SHP77 treated with DMSO at 0.1 percent for 48 hours (cell line): ENCODE measurements at regions not wholly inside any gene's neighbourhood (a gene's known extent, or its start where the extent isn't known, plus 50 kb on each side); places are given as distances from the start of the nearest gene placed in this dataset.

ENCODE experiments used
- DNase-seq: peaks from one replicate; lab custom pipeline; 2025; lab: John Stamatoyannopoulos, UW

DNA sequence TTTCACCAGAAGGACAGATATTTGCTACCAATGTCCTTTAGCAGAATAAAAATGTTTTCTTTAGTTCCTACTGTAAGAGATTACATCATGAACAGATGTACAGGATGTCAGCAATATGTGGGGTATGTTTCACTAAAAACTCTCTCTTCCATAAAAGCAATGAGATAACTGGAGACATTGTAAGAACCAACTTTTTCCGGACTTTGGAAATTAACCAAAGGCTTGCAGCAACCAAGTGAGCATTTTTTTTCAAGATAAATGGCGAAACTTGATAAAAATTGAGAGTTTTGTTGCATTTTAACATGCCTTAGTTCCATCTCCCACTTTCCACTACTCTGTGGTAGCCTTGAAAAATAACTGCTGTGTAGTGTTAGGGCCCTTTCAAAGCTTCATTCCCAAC is 429.8 kb upstream of the CDH2 start:
- no peak for DNase-seq

DNA sequence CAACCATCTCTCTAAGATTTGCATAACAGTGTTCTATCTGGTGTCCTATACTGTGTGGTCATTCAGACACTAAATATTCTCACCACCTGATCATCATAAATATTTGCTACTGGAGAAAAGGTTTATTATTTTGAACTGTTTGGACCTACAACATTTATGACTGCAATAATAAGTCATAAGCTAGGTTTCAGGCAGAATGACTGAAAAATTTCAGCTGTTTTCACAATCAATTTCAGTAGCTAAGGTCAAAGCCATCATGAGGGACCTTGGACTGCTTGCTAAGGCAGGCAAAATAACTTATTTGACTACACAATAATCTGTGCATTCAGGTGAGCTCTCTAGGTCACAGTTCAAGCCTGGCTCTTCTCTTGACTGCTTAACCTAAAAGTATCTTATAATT is 425.5 kb upstream of the CDH2 start:
- DNase-seq: no peak

DNA sequence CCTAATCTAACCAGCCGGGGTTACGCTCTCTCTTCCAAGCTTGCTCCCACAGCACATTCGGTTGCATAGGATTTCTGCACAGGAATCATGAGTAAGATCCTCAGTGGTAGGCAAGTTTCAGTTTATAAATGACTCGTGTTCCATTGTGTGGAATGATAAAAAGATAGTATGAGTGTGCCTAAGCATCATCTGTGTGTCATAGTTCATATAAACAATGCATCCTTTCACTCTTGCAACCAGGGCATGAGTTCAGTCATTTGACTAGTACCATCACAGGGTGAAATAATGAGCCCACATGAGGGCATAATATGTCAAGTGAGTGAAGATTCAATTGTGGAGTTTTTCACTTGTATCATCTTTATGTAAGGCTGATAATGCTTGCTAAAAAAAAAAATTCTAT is 417.1 kb upstream of the CDH2 start:
- DNase-seq: no peak

DNA sequence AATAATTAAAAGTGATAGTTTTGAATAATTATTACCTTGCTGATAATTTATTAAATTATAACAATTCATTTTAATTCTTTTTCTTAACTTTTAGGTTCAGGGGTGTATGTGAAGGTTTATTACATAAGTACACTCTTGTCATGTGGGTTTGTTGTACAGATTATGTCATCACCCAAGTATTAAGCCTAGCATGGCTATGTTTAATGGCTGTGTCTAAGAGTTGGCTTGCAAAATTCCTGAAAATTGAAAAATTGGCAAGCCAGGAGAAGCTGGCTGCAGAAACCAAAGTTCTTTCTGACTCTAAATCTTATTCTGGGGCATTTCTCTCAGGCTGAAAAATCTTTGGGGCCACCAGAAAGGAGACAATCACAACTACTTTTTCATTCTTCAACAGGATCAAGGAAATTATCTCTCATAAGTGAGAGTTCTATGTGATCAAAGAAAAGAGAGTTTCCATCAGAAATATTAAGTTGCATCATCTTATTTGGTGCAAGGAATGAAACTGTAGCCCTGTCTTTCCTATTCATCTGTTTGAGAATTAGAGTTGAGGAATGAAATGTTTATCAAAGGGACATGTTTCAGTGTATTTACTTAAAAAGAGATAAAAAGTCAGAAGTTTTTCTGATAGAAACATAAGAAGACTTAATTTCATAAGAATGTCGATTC is 412.1 kb upstream of the CDH2 start:
- no peak for DNase-seq

DNA sequence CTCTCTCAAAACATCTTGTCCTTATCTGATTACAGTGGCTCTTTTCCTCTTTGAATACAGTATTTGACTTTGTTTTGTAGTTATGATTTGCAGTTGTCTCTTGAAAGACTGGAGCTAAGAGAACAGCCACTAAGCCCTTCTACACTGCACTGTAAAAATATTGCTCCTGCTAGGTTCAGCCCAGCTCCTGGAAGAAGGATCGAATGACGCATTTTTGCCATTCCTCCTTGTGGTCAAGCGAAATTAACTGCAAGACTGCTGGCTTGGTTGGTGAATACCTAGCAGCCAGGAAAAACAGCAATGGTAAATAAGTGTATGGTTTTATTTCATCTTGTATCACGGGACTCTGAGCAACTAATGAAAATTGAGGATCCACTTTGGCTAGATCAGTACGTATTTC is 407.8 kb upstream of the CDH2 start:
- DNase-seq: no peak

DNA sequence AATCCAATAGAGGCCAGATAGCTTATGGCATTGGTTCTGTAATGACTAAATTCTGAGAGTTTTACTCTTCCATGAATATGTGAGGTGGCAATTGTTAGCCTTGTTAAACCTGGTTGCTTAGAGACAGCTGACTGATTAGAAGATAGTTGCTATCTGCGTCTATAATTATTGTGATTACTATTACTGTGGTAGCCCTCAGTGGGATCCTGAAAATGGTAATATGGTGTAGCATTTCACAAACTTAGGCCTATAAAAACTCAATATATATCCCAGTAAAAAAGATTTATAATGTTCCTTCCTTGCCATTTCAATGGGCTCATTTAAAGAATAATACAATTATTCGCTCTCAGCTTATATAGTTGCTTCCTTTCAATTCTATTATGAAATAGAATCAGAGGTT is 405.8 kb upstream of the CDH2 start:
- no peak for DNase-seq

DNA sequence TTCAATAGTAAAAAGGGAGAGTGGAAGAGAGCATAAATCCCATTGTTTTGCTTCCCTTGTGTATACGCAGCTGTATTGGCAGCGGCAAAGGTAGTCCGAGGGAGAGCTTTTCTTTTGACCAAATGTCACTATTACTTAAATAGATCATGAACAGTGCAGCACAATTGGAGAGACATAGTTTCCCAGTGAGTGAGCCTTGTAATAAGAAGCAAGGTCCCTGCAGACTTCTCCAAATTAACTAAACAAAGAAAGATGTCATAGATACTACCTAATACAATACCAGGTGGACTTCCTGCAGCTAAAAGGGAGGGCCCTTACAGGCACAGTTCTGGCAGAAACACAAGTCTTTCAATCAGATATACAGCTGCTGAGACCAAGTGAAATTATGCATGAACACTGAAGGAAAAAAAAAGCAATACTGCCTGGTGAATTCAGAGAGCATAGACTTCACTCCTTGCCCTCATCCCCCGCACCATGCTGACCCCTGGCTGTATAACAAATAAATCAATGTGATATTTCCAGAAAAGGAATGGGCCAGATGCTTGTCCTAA is 404.7 kb upstream of the CDH2 start:
- DNase-seq: peak; percentile 34

DNA sequence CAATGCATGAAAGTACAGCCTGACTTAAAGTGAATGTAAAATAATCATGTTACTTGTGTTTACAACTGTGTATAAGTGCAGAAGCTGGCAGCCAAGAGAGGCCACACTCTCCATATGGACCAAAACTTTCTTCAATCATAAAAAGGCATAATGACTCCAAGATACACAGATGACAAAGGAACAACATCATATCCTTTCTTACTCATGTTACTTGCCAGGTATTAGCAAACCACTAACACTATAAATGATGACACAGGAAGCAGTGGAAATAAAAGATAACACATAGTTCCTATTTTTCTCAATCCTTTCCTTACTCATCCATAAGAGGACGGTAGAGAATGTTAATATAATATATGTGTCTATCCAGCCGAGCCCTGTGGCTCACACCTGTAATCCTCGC is 400.0 kb upstream of the CDH2 start:
- DNase-seq: no peak

DNA sequence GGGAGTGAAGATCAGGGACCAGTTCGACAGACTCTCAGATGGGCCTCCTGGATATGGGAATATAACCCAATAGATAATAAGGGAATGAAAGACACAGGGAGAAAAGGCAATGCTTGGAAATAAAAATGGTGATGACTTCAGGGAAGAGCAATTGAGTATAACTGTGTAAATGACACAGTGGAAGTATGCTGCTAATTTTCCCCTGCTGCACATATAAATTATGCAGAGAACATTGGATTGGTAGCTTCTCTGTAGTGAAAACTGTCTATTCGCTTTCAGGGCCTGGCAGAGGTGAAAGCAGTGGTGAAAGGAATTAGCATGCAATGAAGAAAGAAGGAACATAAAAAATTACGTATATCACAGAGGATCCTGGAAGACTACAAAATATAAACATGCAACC is 398.2 kb upstream of the CDH2 start:
- DNase-seq: no peak

DNA sequence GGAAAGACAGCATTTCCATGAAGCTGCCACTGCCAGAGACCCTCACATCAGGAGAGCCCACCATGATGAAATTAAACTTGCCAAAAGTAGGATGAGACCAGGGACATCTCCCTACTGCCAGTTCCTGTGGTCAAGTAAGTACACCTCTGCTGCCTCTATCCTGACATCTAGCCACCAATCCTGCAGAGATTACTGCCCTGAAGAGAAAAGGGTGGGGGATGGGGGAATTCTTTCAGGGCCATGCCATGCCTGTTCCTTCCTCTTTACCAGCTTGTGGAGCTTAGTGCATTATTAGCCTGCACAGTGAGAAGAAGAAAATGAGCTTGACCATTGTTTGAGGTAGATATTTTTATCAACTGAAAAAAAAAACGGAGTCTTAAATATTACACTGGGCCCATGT is 397.2 kb upstream of the CDH2 start:
- DNase-seq: no peak

DNA sequence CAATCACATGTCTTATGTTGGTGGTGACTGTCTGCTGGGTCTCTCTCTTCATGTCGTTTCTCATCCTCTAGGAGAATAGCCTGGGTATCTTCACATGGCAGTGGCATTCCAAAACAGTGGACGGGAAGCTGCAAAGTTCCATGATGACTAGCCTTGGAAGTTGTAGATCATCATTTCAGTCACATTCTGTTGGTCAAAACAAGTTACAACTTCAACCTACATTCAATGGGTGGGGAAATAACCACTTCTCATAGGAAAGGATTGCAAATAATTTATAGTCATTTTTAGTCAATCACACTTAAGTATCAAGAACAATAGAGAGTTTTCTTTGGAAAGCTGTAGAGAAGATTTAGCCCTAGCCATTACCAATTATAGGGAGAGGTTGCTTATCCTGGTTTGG is 395.0 kb upstream of the CDH2 start:
- DNase-seq: no peak

DNA sequence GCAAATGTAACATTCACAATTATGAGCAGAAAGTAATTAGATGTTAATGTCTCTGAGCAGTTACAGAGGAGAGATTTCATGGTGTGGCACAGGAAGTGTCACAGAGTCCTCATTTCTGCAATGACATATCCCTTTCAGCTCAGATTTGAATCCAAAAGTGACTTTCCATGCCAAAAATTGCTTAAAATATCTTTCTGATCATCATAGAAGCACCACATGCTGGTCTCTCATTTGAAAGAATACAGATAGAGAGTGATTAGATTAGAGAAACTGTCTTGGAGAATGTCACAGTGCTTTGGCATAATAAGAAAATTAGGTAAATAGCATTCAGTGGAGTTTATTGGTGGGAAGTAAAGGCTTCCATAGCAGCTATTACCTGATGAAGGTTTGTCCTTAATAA is 383.4 kb upstream of the CDH2 start:
- no peak for DNase-seq

DNA sequence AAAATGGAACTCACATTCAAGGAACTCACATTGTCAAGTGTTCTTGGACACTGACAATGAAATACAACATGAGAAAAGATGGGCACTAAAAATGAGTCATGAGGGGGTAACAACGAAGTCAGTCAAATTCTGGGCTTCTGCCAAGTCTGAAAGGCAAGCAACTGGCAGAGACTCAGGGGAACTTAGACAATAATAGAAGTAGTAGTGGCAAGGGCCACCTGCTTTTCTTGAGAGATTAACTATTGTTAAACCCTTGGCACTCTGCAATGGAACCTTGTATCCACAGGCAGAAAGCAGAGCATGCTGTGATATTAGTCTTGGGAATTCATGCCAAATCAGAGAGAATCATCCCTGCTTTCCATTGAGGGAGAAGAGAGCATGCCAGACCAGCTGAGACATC is 382.6 kb upstream of the CDH2 start:
- no peak for DNase-seq

DNA sequence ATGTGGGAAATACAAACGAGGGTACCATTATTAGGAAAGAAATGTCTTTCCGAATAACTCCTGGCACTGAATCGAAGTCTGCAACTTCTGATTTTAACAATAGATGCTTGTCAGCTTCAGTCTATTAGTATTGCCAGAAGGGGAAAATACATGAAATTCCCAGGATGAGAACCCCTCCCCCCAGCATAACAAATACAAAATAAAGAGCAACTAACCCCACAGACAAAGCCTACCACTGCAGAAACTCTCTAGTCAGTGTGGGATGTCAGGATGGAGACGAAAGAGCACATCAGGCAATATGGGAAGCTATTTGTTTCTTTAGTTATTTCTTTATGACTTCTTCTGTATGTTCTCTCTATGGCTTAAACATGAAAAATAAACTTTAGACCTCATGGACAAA is 365.0 kb upstream of the CDH2 start:
- no peak for DNase-seq

DNA sequence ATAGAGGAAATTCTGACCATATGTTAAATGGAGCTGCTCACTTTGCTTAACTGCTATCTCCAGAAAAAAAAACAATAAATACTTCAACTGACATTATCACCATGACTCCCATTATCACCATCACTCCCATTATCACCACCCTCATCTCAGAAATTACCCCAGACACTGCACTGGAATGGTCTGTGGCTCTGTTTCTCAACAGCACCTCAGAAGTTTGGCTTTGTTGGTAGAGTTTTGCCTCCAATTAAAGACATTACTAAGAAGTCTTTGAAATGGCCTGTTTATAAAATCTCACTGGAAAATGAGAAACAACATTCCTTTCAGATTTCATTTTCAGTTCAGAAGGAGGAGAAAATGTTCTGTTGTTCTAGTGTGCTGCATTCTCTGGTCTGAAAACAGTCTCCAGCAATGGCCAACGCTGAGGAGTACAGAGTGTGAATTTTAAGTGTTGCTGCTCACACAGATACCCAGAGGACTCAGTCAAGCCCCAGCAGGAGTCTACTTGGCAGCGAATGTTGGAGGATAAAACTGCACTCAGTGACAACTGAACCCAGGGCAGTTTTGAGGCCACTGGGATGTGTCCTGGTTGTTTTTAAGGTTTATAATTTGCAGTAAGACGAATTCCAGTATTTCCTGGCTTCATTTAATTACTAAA is 364.5 kb upstream of the CDH2 start:
- DNase-seq: no peak

DNA sequence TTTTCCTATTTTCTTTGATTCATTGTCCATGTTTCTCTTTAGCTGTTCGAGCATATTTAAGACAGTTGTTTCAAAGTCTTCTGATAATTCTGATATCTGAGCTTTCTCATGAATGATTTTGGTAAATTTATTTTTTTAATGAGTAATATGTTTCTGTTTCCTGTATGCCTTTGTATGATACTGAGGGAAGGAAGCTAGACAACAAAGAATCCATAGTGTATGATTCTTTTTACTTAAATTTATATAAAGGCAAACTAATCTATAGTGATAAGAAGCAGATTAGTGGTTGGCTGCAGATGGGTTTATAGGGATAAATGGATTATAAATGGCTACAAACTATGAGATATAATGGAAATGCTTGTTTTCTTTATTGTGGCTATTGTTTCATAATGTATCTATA is 352.7 kb upstream of the CDH2 start:
- DNase-seq: no peak

DNA sequence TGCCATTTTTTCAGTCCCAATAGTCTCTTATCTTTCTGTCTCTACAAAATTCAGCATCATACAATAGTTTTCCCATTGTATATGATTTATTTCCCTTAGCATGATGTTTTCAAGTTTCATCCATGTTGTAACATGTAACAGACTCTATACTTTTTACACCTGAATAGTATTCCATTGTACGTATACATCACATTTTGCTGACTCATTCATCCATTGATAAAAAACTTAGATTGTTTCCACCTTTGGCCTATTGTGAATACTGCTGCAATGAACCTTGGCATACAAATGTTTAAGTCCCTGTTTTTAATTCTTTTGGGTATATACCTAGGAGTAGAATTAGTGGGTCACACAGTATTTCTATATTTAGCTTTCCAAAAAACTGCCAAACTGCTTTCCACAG is 349.3 kb upstream of the CDH2 start:
- no peak for DNase-seq

DNA sequence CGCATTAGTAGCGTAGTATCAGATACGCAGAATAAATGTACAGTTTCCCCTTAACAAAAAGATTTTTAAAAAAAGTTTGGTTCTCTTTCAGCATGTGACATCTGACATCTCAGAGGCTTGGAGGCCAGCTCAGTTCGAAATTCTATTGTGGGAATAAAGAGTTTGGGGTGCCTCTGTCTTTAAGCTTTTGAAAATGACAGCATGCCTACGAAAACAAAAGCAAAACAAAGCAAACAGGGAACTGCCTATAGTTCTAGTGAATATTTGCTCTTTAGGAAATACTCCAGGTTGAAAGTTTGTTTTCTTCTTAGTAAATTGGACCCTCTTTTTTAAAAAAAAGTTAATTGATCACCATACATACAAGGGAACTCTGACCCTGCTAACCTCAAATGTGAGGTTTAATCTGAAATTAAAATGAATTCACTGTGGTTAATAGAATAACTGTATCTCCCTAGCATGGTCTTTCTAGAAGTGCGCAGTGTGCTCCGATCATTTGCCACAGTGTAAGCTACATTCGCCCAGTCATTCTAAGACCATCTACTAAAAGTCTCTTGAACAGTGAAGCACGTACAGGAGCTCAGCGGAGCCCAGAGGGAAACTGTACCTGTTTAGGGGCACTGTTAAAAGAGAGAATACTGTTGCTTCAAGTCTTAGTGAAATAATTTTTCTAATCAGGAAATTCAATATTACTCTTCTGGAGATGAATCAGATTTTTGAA is 347.0 kb upstream of the CDH2 start:
- DNase-seq: no peak

DNA sequence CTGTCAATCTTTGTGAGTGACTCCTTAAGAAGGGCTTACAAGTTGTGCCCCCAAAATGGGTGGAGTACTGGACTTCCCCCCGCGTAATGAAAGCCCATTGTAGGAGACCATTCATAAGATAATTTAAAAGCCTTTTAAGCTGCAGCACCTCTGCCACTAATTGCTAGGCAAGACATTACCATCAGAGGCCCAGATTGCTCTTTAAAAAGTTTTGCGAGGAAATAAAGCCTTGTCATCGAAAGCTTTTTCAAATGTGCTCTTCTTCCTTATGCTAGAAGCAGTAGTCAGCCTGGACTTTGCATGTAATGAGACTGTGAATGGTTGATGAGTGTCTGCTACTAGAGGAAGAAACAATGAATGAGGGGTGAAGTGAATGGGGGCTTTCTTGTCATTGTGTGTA is 345.3 kb upstream of the CDH2 start:
- no peak for DNase-seq

DNA sequence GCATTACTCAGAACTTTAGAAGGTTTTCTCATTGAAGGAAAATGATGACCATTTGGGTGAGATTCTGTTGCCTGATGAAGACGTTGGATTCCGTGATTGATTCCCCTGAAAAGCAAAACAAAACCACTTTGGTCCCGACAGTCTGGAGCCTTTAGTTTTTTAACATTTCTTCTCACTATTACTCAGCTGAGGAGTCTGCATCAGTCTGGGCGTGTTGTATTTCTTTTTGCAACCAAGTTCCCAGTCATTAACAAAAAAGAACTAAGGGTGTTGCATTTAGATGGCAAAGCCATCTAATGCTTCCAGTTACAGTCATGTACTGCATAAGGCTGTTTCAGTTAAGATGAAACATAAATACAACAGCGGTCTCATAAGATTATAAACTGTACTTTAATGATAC is 343.1 kb upstream of the CDH2 start:
- DNase-seq: no peak

DNA sequence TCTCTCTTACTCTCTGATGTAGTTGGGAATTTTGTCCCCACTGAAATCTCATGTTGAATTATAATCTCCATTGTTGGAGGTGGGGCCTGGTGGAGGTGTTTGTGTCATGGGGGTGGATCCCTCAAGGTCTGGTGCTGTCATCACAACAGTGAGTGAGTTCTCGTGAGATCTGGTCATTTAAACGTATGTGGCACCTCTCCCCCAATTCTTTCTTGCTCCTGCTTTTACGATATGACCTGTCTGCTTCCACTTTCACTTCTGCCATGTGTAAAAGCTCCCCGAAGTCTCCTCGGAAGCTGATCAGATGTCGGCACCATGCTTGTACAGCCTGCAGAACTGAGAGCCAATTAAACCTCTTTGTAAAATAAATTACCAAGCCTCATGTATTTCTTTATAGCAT is 337.8 kb upstream of the CDH2 start:
- no peak for DNase-seq

DNA sequence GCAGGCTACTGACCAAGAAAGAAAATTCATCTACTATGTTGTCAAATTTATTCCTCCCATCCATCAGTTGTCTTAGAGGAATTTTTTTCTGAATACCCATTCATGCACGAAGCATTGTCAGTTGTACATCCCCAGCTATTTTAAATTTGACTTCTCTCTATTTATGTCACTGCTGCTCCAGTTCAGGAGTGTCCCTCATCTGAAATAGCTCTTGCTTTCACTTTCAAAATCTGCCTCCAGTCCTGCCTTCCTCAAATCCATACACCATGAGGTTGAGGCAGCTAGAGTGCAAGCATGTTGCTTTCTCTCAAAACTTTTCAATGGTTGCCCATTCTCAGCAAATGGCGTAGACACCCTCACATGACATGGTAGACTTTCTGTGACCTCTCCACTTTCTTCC is 335.4 kb upstream of the CDH2 start:
- no peak for DNase-seq

DNA sequence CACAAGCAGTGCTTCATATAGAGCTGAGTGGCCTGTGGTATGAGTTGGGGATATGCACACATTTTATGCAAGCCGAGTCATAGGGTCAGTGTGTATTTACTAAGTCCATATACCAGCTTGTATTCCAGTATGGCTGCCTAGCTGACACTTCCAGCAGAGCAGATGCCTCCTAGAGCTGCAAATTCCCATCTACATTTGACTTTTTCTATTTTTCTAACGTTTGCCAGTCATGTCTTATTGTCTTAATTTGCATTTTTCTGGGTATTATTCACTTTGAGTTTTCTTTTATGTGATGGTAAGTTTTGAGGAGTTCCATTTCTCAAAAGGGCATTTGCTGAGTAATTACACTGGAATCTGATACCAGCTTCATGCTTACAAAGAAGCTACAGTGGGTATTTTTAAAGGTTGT is 334.5 kb upstream of the CDH2 start:
- DNase-seq: no peak
